ENCODE measurements at regions not wholly inside any gene's neighbourhood (a gene's known extent, or its start where the extent isn't known, plus 50 kb on each side); places are given as distances from the start of the nearest gene placed in this dataset.

- no peak for DNase-seq (ENCODE audit: low read depth)
These were observed 245.9 kb downstream of the ERMARD start for GRCh38 chr6:169997187-169997929.

- no peak for DNase-seq (ENCODE audit: low read depth)
These were observed 245.1 kb downstream of the ERMARD start for GRCh38 chr6:169996378-169997051.

GRCh38 chr6:169994739-169995138, 243.3 kb downstream of the ERMARD start:
- no peak for DNase-seq (ENCODE audit: low read depth)

- DNase-seq (ENCODE audit: low read depth) = no peak
These were observed 242.5 kb downstream of the ERMARD start for GRCh38 chr6:169993861-169994481.

- no peak for DNase-seq (ENCODE audit: low read depth)
These were observed 240.5 kb downstream of the ERMARD start for GRCh38 chr6:169991913-169992312.

- no peak for DNase-seq (ENCODE audit: low read depth)
These were observed 239.6 kb downstream of the ERMARD start for GRCh38 chr6:169991031-169991390.

GRCh38 chr6:169990095-169991030, 238.9 kb downstream of the ERMARD start:
- no peak for DNase-seq (ENCODE audit: low read depth)

GRCh38 chr6:169989594-169989993, 238.2 kb downstream of the ERMARD start:
- DNase-seq (ENCODE audit: low read depth) = no peak

GRCh38 chr6:169988769-169989550, 237.5 kb downstream of the ERMARD start:
- no peak for DNase-seq (ENCODE audit: low read depth)

GRCh38 chr6:169986848-169987498, 235.6 kb downstream of the ERMARD start:
- DNase-seq (ENCODE audit: low read depth) = no peak

GRCh38 chr6:169986171-169986847, 234.9 kb downstream of the ERMARD start:
- DNase-seq (ENCODE audit: low read depth) = no peak

GRCh38 chr6:169985121-169986015, 233.9 kb downstream of the ERMARD start:
- DNase-seq (ENCODE audit: low read depth) = no peak

GRCh38 chr6:169984181-169985120, 233.0 kb downstream of the ERMARD start:
- no peak for DNase-seq (ENCODE audit: low read depth)

GRCh38 chr6:169983651-169984050, 232.2 kb downstream of the ERMARD start:
- DNase-seq (ENCODE audit: low read depth) = no peak

GRCh38 chr6:169982461-169983386, 231.3 kb downstream of the ERMARD start:
- no peak for DNase-seq (ENCODE audit: low read depth)

- no peak for DNase-seq (ENCODE audit: low read depth)
These were observed 230.5 kb downstream of the ERMARD start for GRCh38 chr6:169981969-169982368.

- DNase-seq (ENCODE audit: low read depth) = no peak
These were observed 230.1 kb downstream of the ERMARD start for GRCh38 chr6:169981568-169981967.

Measured in T follicular helper cell (primary cell).